ENCODE measurements at regions not wholly inside any gene's neighbourhood (a gene's known extent, or its start where the extent isn't known, plus 50 kb on each side); places are given as distances from the start of the nearest gene placed in this dataset.

GRCh38 chr6:76639941-76640340 lies 567.5 kb upstream of the IMPG1 start:
- no peak for DNase-seq
- no peak overlapping the region for H3K4me3 ChIP-seq
- no peaks in the 10 kb centered on the region for H3K36me3 ChIP-seq
- TF ChIP-seq CTCF (IDR thresholded peaks at IDR 0.05), result no peak
- TF ChIP-seq POLR2A (IDR thresholded peaks at IDR 0.05), result no peak
- no peak for TF ChIP-seq EP300 (IDR thresholded peaks at IDR 0.05)
- H3K27me3 ChIP-seq, result no peaks in the 10 kb centered on the region
- no peak overlapping the region for H3K27ac ChIP-seq
- WGBS, 3 donors, result 78 to 80% (median 79%) methylated on average over 1 of the region's 1 CpG
- intact Hi-C loops (cut with DNase I), result no loop called here
- no peaks in the 10 kb centered on the region for H3K4me1 ChIP-seq (ENCODE audit: insufficient read depth)
- no peaks in the 10 kb centered on the region for H3K9me3 ChIP-seq

DNA sequence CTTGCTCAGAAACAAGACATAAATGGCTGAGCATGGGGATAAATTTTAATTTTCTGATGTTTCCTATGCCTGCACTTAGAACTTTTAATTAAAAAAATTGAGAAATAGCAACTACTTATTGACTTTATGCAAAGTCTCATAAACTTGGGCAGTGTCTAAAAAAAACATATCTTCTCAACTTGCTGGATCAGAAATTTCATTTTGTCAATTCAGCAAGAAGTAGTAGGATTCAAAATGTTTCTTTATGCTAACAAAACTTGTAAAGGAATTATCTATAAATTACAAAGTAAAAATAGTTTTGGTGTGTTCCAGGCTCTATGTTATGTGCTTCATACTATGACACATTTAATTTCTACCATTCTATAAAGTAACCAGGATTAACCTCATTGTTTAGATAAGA lies 562.2 kb upstream of the IMPG1 start:
- intact Hi-C loops (cut with DNase I), result no loop called here

DNA sequence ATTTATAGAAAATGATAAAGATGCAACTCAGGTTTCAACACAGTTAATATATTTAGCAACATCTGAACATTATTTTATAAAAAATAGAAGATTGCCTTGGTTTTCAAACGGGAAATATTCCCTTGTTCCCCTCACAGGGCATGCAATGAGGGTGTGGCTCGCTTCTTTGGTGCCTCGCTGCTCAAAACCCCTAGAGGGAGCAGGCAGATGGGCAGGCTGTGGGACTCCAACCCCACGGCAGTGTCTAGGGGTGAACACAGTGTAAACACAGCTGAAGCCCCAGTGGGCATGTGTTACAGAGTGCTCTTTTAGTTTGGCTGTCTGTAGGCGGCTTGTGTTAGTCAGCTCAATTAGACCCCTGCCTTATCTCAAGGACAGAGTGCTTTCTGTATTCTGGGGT lies 560.8 kb upstream of the IMPG1 start:
- 60 to 66% (median 63%) methylated on average over 5 of the region's 5 CpGs for WGBS, 3 donors

More for the DNA sequence above, 562.2 kb upstream of the IMPG1 start:
- TF ChIP-seq CTCF (IDR thresholded peaks at IDR 0.05), result no peak
- no peak for TF ChIP-seq EP300 (IDR thresholded peaks at IDR 0.05)
- TF ChIP-seq POLR2A (IDR thresholded peaks at IDR 0.05), result no peak
- no peak for DNase-seq
- Histone ChIP-seq H3K27me3 (no peaks in the 10 kb centered on the region), H3K36me3 (no peaks in the 10 kb centered on the region), H3K4me3 (no peak overlapping the region), H3K4me1 (ENCODE audit: insufficient read depth) (no peaks in the 10 kb centered on the region), H3K9me3 (no peaks in the 10 kb centered on the region), H3K27ac (no peak overlapping the region)

DNA sequence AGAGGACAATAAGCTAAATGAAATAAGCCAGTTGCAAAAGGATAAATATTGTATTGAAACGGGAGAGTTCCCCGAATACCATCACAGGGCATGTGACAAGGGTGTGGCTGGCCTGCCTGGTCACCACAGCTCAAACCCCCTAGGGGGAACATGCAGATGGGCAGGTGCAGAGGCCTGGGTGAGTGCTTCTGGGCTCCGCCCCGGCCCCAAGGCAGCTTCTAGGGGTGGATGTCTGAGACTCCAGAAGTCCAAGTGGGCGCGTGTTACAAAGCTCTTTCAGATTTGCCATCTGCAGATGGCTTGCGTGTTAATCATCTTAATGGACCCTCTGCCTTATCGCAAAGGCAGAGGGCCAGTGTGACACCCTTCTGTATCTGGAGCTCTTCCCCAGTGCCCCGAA lies 559.2 kb upstream of the IMPG1 start:
- WGBS, 3 donors, result 90 to 97% (median 93%) methylated on average over 9 of the region's 9 CpGs
- Histone ChIP-seq H3K4me1 (ENCODE audit: insufficient read depth) (no peaks in the 10 kb centered on the region), H3K27ac (no peak overlapping the region), H3K9me3 (no peaks in the 10 kb centered on the region), H3K27me3 (no peaks in the 10 kb centered on the region), H3K4me3 (no peak overlapping the region), H3K36me3 (no peaks in the 10 kb centered on the region)
- intact Hi-C loops (cut with DNase I), result no loop called here
- no peak for TF ChIP-seq CTCF (IDR thresholded peaks at IDR 0.05)
- no peak for TF ChIP-seq EP300 (IDR thresholded peaks at IDR 0.05)
- TF ChIP-seq POLR2A (IDR thresholded peaks at IDR 0.05), result no peak
- DNase-seq, result no peak

More for the DNA sequence above, 560.8 kb upstream of the IMPG1 start:
- no peaks in the 10 kb centered on the region for H3K36me3 ChIP-seq
- no peak overlapping the region for H3K4me3 ChIP-seq
- H3K9me3 ChIP-seq, result no peaks in the 10 kb centered on the region
- no peak for DNase-seq
- intact Hi-C loops (cut with DNase I), result no loop called here
- no peak overlapping the region for H3K27ac ChIP-seq
- H3K4me1 ChIP-seq (ENCODE audit: insufficient read depth), result no peaks in the 10 kb centered on the region
- H3K27me3 ChIP-seq, result no peaks in the 10 kb centered on the region
- no peak for TF ChIP-seq POLR2A (IDR thresholded peaks at IDR 0.05)
- no peak for TF ChIP-seq CTCF (IDR thresholded peaks at IDR 0.05)
- no peak for TF ChIP-seq EP300 (IDR thresholded peaks at IDR 0.05)

GRCh38 chr6:76615395-76615794 lies 542.9 kb upstream of the IMPG1 start:
- no peaks in the 10 kb centered on the region for H3K4me1 ChIP-seq (ENCODE audit: insufficient read depth)
- H3K9me3 ChIP-seq, result no peaks in the 10 kb centered on the region
- WGBS, 3 donors, result 83 to 97% (median 89%) methylated on average over 2 of the region's 2 CpGs
- intact Hi-C loops (cut with DNase I), result no loop called here
- no peak overlapping the region for H3K27ac ChIP-seq
- no peaks in the 10 kb centered on the region for H3K36me3 ChIP-seq
- TF ChIP-seq POLR2A (IDR thresholded peaks at IDR 0.05) (no peak), EP300 (IDR thresholded peaks at IDR 0.05) (no peak), CTCF (IDR thresholded peaks at IDR 0.05) (no peak)
- H3K4me3 ChIP-seq, result no peak overlapping the region
- DNase-seq, result no peak
- no peaks in the 10 kb centered on the region for H3K27me3 ChIP-seq
